IMR-90 (cell line): ENCODE measurements at regions not wholly inside any gene's neighbourhood (a gene's known extent, or its start where the extent isn't known, plus 50 kb on each side); places are given as distances from the start of the nearest gene placed in this dataset.

Experiments
- ATAC-seq: fragments of 200-7000 bp; cut with Tn5 transposase; 2 replicates; pipeline ENCODE4 v1.9.1; 2020; ENCODE audit warnings: low read depth, mild to moderate bottlenecking, moderate library complexity
- BruUV-seq: library from RNA; stranded (reverse); fragments of 400-500 nt; replicated peaks from 2 replicates; lab custom pipeline; 2021; lab: Mats Ljungman, UMichigan
- CTCF ChIA-PET: fragments of 300-600 bp; formaldehyde crosslinking; extraction: SDS; loops from one replicate; lab custom pipeline; 2021; ENCODE audit warnings: antibody characterized with exemption; lab: Yijun Ruan, JAX
- POLR2A ChIA-PET: fragments of 300-600 bp; sonication (Branson Sonifier 250); formaldehyde crosslinking; loops from one replicate; lab custom pipeline; 2022; ENCODE audit warnings: antibody characterized with exemption; ENCODE audit not compliant: unreplicated experiment; lab: Charles Lee
- DNase-seq: peaks from one replicate; pipeline ENCODE4 v3.0.0; 2013
- H2AFZ ChIP-seq: replicated peaks from 2 replicates; pipeline ENCODE3; 2013; ENCODE audit warnings: low read length, mild to moderate bottlenecking; ENCODE audit not compliant: poor library complexity
- H2AK5ac ChIP-seq: 2 replicates; pipeline ENCODE4 v1.6.1; 2013; ENCODE audit warnings: low read depth, low read length, inconsistent platforms
- H2AK9ac ChIP-seq: replicated peaks from 2 replicates; pipeline ENCODE3; 2013; ENCODE audit warnings: mild to moderate bottlenecking, low read depth, low read length, moderate library complexity; ENCODE audit not compliant: poor library complexity
- H2BK120ac ChIP-seq: 2 replicates; pipeline ENCODE4 v1.6.1; 2013; ENCODE audit warnings: low read depth, low read length, inconsistent platforms
- H2BK15ac ChIP-seq: 3 replicates; pipeline ENCODE4 v1.6.1; 2013; ENCODE audit warnings: low read depth, low read length, inconsistent platforms
- H2BK20ac ChIP-seq: 2 replicates; pipeline ENCODE4 v1.6.1; 2013; ENCODE audit warnings: low read depth, mild to moderate bottlenecking, inconsistent platforms, low read length, moderate library complexity
- H2BK5ac ChIP-seq: 2 replicates; pipeline ENCODE4 v1.6.1; 2013; ENCODE audit warnings: mild to moderate bottlenecking, low read depth, low read length, inconsistent platforms; ENCODE audit not compliant: poor library complexity, severe bottlenecking
- H3K14ac ChIP-seq: replicated peaks from 2 replicates; pipeline ENCODE4 v1.6.1; 2013; ENCODE audit warnings: low read depth, low read length, inconsistent platforms
- H3K18ac ChIP-seq: 2 replicates; pipeline ENCODE4 v1.6.1; 2013; ENCODE audit warnings: low read depth, low read length, control low read depth
- H3K23ac ChIP-seq: 2 replicates; pipeline ENCODE4 v1.6.1; 2013; ENCODE audit warnings: low read depth, low read length, inconsistent platforms
- H3K27ac ChIP-seq: 2 replicates; pipeline ENCODE4 v1.5.1; 2013; ENCODE audit warnings: mild to moderate bottlenecking, control low read depth, low read length; ENCODE audit not compliant: insufficient read depth
- H3K27me3 ChIP-seq: 2 replicates; pipeline ENCODE4 v1.6.1; 2013; ENCODE audit warnings: low read length; ENCODE audit not compliant: control insufficient read depth, insufficient read depth
- H3K36me3 ChIP-seq: 2 replicates; pipeline ENCODE4 v1.6.1; 2013; ENCODE audit warnings: low read length, mixed read lengths; ENCODE audit not compliant: control insufficient read depth, insufficient read depth
- H3K4ac ChIP-seq: 2 replicates; pipeline ENCODE4 v1.6.1; 2013; ENCODE audit warnings: low read depth, low read length, inconsistent platforms
- H3K4me1 ChIP-seq: 2 replicates; pipeline ENCODE4 v1.6.1; 2013; ENCODE audit warnings: low read length, mixed read lengths; ENCODE audit not compliant: control insufficient read depth, insufficient read depth
- H3K4me2 ChIP-seq: 2 replicates; pipeline ENCODE4 v1.6.1; 2013; ENCODE audit warnings: low read depth, mild to moderate bottlenecking, control low read depth, low read length, moderate library complexity
- H3K4me3 ChIP-seq: 2 replicates; pipeline ENCODE4 v1.5.1; 2013; ENCODE audit warnings: low read depth, mild to moderate bottlenecking, control low read depth, low read length, moderate library complexity; ENCODE audit not compliant: insufficient read depth
- H3K56ac ChIP-seq: 2 replicates; pipeline ENCODE4 v1.6.1; 2013; ENCODE audit warnings: low read length, inconsistent platforms; ENCODE audit not compliant: insufficient read depth; ENCODE audit errors: extremely low read depth
- H3K79me1 ChIP-seq, 2 experiments: 2 replicates each; pipeline ENCODE4 v1.6.1; 2013; ENCODE audit warnings: low read length in 2 of 2, inconsistent platforms in 1 of 2, low read depth in 1 of 2
- H3K9ac ChIP-seq: 2 replicates; pipeline ENCODE4 v1.6.1; 2013; ENCODE audit warnings: low read depth, low read length, control low read depth
- H3K9me1 ChIP-seq: 2 replicates; pipeline ENCODE4 v1.6.1; 2013; ENCODE audit warnings: low read length, inconsistent platforms; ENCODE audit not compliant: insufficient read depth
- H3K9me3 ChIP-seq: 2 replicates; pipeline ENCODE4 v1.6.1; 2013; ENCODE audit warnings: low read length; ENCODE audit not compliant: control insufficient read depth, insufficient read depth
- H4K20me1 ChIP-seq: 2 replicates; pipeline ENCODE4 v1.6.1; 2013; ENCODE audit warnings: low read length, inconsistent platforms; ENCODE audit not compliant: insufficient read depth
- H4K5ac ChIP-seq: 2 replicates; pipeline ENCODE4 v1.6.1; 2013; ENCODE audit warnings: mild to moderate bottlenecking, low read depth, low read length, control low read depth
- H4K8ac ChIP-seq, 2 experiments: 2 replicates each; pipeline ENCODE4 v1.6.1; 2013; ENCODE audit warnings: low read depth in 2 of 2, low read length in 2 of 2, control low read depth in 1 of 2, inconsistent platforms in 1 of 2
- H4K91ac ChIP-seq: 2 replicates; pipeline ENCODE4 v1.6.1; 2013; ENCODE audit warnings: low read depth, low read length, inconsistent platforms; ENCODE audit not compliant: insufficient read depth
- BHLHE40 ChIP-seq: fragments of 150-350 bp; IDR thresholded peaks from 2 replicates; pipeline ENCODE4 v1.6.1; 2016; ENCODE audit warnings: mild to moderate bottlenecking, low read depth, low read length
- CEBPB ChIP-seq: IDR thresholded peaks from 2 replicates; pipeline ENCODE4 v1.6.1; 2012; ENCODE audit warnings: low read depth, low read length, improper control_type of control experiment
- CHD1 ChIP-seq: IDR thresholded peaks from 2 replicates; pipeline ENCODE4 v1.6.1; 2012; ENCODE audit warnings: low read depth, low read length, improper control_type of control experiment
- CTCF ChIP-seq: conservative IDR thresholded peaks from 2 replicates; pipeline ENCODE4 v1.5.1; 2012; ENCODE audit warnings: mild to moderate bottlenecking, low read depth, low read length, improper control_type of control experiment
- ELK1 ChIP-seq: fragments of 150-350 bp; IDR thresholded peaks from 2 replicates; pipeline ENCODE4 v1.6.1; 2016; ENCODE audit warnings: low read depth, mild to moderate bottlenecking, low read length, moderate library complexity, borderline replicate concordance
- FOS ChIP-seq: fragments of 150-350 bp; IDR thresholded peaks from 2 replicates; pipeline ENCODE4 v1.6.1; 2016; ENCODE audit warnings: low read depth, low read length
- MAFK ChIP-seq: IDR thresholded peaks from 2 replicates; pipeline ENCODE4 v1.6.1; 2012; ENCODE audit warnings: low read depth, low read length, improper control_type of control experiment
- MAZ ChIP-seq: IDR thresholded peaks from 2 replicates; pipeline ENCODE4 v1.6.1; 2012; ENCODE audit warnings: low read depth, mild to moderate bottlenecking, low read length, improper control_type of control experiment, moderate library complexity, borderline replicate concordance
- MXI1 ChIP-seq: IDR thresholded peaks from 2 replicates; pipeline ENCODE4 v1.6.1; 2012; ENCODE audit warnings: low read depth, mild to moderate bottlenecking, low read length, moderate library complexity, borderline replicate concordance
- NFE2L2 ChIP-seq: fragments of 150-350 bp; IDR thresholded peaks from 2 replicates; pipeline ENCODE4 v1.6.1; 2016; ENCODE audit warnings: low read depth, mild to moderate bottlenecking, low read length
- POLR2A ChIP-seq: IDR thresholded peaks from 2 replicates; pipeline ENCODE4 v1.6.1; 2012; ENCODE audit warnings: mild to moderate bottlenecking, low read depth, low read length
- RAD21 ChIP-seq: IDR thresholded peaks from 2 replicates; pipeline ENCODE4 v1.6.1; 2012; ENCODE audit warnings: low read length, improper control_type of control experiment
- RCOR1 ChIP-seq: IDR thresholded peaks from 2 replicates; pipeline ENCODE4 v1.6.1; 2012; ENCODE audit warnings: mild to moderate bottlenecking, low read length, improper control_type of control experiment; ENCODE audit not compliant: insufficient replicate concordance
- RFX5 ChIP-seq: IDR thresholded peaks from 2 replicates; pipeline ENCODE4 v1.8.0; 2012; ENCODE audit warnings: low read depth, mild to moderate bottlenecking, low read length, moderate library complexity
- SMC3 ChIP-seq: fragments of 150-350 bp; IDR thresholded peaks from 2 replicates; pipeline ENCODE4 v1.6.1; 2016; ENCODE audit warnings: low read depth, mild to moderate bottlenecking, antibody characterized with exemption, low read length, moderate library complexity
- USF2 ChIP-seq: fragments of 150-350 bp; IDR thresholded peaks from 2 replicates; pipeline ENCODE4 v1.6.1; 2017; ENCODE audit warnings: mild to moderate bottlenecking, antibody characterized with exemption, low read length, low read depth
- WGBS, 2 experiments: methylation state at CpG; one replicate each; pipeline versions ENCODE4 v1.1.5 to v1.1.7; 2013; ENCODE audit warnings: missing lambda C conversion rate in 2 of 2; ENCODE audit not compliant: insufficient read length in 1 of 2; ENCODE audit errors: extremely low coverage in 2 of 2; 5-methylcytosine and 5-hydroxymethylcytosine counted together
- dilution Hi-C: fragments of 300-500 bp; cut with HindIII; formaldehyde crosslinking; loops from one replicate; pipeline ENCODE4 v1.14.3; 2018; ENCODE audit warnings: low sequenced_read_pairs; ENCODE audit not compliant: unreplicated experiment
- in situ Hi-C: fragments of 300-500 bp; cut with MboI; formaldehyde crosslinking; loops from 3 replicates; pipeline ENCODE4 v1.14.3; 2019; ENCODE audit warnings: low sequenced_read_pairs, inconsistent platforms, mixed read lengths
- intact Hi-C: fragments of 100-400 bp; cut with micrococcal nuclease; formaldehyde crosslinking; loops from 2 replicates; pipeline ENCODE4 v1.10.0; 2022

GRCh38 chr3:157823050-157823449 is 283.2 kb downstream of the SHOX2 start:
- in situ Hi-C loops: no loop called here
- BruUV-seq: no TSS peak
- Histone ChIP-seq H2BK15ac (no peak overlapping the region), H3K4ac (no peak overlapping the region), H3K9me1 (no peaks in the 10 kb centered on the region), H3K9me3 (no peaks in the 10 kb centered on the region), H3K79me1 (no peaks in the 10 kb centered on the region), H4K20me1 (no peaks in the 10 kb centered on the region), H2BK5ac (no peak overlapping the region), H3K14ac (no peak overlapping the region), H2AK5ac (no peak overlapping the region), H3K56ac (no peak overlapping the region), H3K27me3 (peaks cover 1% of the 10 kb centered on the region), H2AK9ac (no peak overlapping the region), H3K23ac (no peak overlapping the region), H3K4me3 (no peak overlapping the region), H3K18ac (no peak overlapping the region), H3K9ac (no peak overlapping the region), H4K91ac (no peak overlapping the region), H3K36me3 (no peaks in the 10 kb centered on the region), H4K8ac (no peak overlapping the region), H2BK120ac (no peak overlapping the region), H4K5ac (no peak overlapping the region), H2AFZ (no peak overlapping the region), H3K27ac (no peak overlapping the region), H3K4me1 (no peaks in the 10 kb centered on the region), H2BK20ac (no peak overlapping the region), H3K4me2 (no peak overlapping the region)
- POLR2A ChIA-PET: no interaction called here
- DNase-seq: no peak
- ATAC-seq: no peak
- intact Hi-C loops: no loop called here
- WGBS, 2 experiments: no CpG with 5 or more reads among the region's 1 CpG
- CTCF ChIA-PET: no interaction called here
- TF ChIP-seq ELK1 (no peak), MAZ (no peak), CTCF (no peak), RAD21 (no peak), RCOR1 (no peak), RFX5 (no peak), MAFK (no peak), CEBPB (no peak), MXI1 (no peak), POLR2A (no peak), SMC3 (no peak), NFE2L2 (no peak), USF2 (no peak), CHD1 (no peak), BHLHE40 (no peak), FOS (no peak)
- dilution Hi-C loops: no loop called here
